ENCODE measurements at regions not wholly inside any gene's neighbourhood (a gene's known extent, or its start where the extent isn't known, plus 50 kb on each side); places are given as distances from the start of the nearest gene placed in this dataset.

GRCh38 chr2:239660390-239661230, 259.8 kb upstream of the HDAC4 start (continued):
- TF ChIP-seq ZNF592 (IDR thresholded peaks at IDR 0.05) (no peak), CUX1 (IDR thresholded peaks at IDR 0.05; ENCODE audit: insufficient replicate concordance, low read depth, low read length) (no peak)

Data from GM12878 (cell line).